Choroid plexus epithelial cell (primary cell): ENCODE measurements at regions not wholly inside any gene's neighbourhood (a gene's known extent, or its start where the extent isn't known, plus 50 kb on each side); places are given as distances from the start of the nearest gene placed in this dataset.
"Not testable (repeated sequence)": the region's sequence is repeated elsewhere in the genome, so short reads cannot be mapped to it uniquely, and the experiment has no call there.

Experiments used
- DNase-seq: peaks from one replicate; pipeline ENCODE4 v3.0.0-alpha.2; 2010; ENCODE audit warnings: low read depth
- H3K4me3 ChIP-seq: 2 replicates; pipeline ENCODE4 v1.5.1; 2011; ENCODE audit warnings: low read depth, mild to moderate bottlenecking, control low read depth, low read length, moderate library complexity
- TF ChIP-seq, protein P1 (sequence below): conservative IDR thresholded peaks from 2 replicates; pipeline ENCODE4 v1.5.1; 2011; ENCODE audit warnings: low read depth, mild to moderate bottlenecking, control low read depth, inconsistent platforms, low read length, moderate library complexity

- TF ChIP-seq, protein P1, sequence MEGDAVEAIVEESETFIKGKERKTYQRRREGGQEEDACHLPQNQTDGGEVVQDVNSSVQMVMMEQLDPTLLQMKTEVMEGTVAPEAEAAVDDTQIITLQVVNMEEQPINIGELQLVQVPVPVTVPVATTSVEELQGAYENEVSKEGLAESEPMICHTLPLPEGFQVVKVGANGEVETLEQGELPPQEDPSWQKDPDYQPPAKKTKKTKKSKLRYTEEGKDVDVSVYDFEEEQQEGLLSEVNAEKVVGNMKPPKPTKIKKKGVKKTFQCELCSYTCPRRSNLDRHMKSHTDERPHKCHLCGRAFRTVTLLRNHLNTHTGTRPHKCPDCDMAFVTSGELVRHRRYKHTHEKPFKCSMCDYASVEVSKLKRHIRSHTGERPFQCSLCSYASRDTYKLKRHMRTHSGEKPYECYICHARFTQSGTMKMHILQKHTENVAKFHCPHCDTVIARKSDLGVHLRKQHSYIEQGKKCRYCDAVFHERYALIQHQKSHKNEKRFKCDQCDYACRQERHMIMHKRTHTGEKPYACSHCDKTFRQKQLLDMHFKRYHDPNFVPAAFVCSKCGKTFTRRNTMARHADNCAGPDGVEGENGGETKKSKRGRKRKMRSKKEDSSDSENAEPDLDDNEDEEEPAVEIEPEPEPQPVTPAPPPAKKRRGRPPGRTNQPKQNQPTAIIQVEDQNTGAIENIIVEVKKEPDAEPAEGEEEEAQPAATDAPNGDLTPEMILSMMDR, result no peak
- H3K4me3 ChIP-seq, result no peak overlapping the region
- DNase-seq, result no peak
These were observed 1300.1 kb upstream of the ACVR2A start for GRCh38 chr2:146544701-146545100.

- DNase-seq, result no peak
- TF ChIP-seq, protein P1, result no peak
- H3K4me3 ChIP-seq, result no peak overlapping the region
These were observed 1302.9 kb upstream of the ACVR2A start for GRCh38 chr2:146541896-146542295.

- TF ChIP-seq, protein P1, result no peak
- no peak for DNase-seq
- H3K4me3 ChIP-seq, result no peak overlapping the region
These were observed 1304.4 kb upstream of the ACVR2A start for GRCh38 chr2:146540271-146540932.

- DNase-seq, result not testable (repeated sequence)
These were observed 1305.1 kb upstream of the ACVR2A start for GRCh38 chr2:146539739-146540138.

DNA sequence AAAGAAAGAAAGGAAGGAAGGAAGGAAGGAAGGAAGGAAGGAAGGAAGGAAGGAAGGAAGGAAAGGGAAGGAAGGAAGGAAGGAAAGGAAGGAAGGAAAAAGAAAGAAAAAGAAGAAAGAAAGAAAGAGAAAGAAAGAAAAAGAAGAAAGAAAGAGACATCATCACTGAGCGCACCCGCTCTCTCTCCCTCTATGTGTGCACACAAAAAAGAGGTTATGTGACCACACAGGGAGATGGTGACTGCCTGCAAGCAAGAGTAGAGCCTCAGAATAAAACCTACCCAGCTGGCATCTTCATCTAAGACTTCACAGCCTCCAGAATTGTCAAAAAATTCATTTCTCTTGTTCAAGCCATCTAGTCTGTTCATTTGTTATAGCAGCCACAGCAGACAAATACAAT, 1307.4 kb upstream of the ACVR2A start:
- DNase-seq, result no peak
- no peak overlapping the region for H3K4me3 ChIP-seq
- TF ChIP-seq, protein P1, result no peak

More at GRCh38 chr2:146539739-146540138, 1305.1 kb upstream of the ACVR2A start:
- not testable (repeated sequence) for H3K4me3 ChIP-seq

- no peak overlapping the region for H3K4me3 ChIP-seq
- TF ChIP-seq, protein P1, result no peak
- no peak for DNase-seq
These were observed 1312.2 kb upstream of the ACVR2A start for GRCh38 chr2:146532509-146533147.

DNA sequence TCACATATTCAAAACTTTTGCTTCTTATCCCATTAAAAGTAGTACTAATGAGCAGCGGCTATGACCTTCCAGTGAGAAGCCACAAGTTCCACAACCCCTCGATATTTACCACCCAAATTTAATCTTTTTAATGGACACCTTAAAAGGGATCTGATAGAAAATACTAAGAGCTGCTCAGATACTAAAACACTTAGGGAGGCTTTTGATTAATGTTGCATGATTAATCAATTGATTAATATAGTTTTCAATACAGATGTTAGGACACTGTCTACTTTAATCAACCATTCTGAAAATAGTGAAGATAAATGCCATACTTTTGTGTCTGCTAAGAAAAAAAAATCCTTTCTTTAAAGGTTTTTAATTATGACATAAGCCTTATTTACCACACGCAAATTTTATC, 1312.8 kb upstream of the ACVR2A start:
- DNase-seq, result no peak
- TF ChIP-seq, protein P1, result no peak
- H3K4me3 ChIP-seq, result no peak overlapping the region
